Mesendoderm (in vitro differentiated cells): ENCODE measurements at regions not wholly inside any gene's neighbourhood (a gene's known extent, or its start where the extent isn't known, plus 50 kb on each side); places are given as distances from the start of the nearest gene placed in this dataset.
"Not testable (repeated sequence)": the region's sequence is repeated elsewhere in the genome, so short reads cannot be mapped to it uniquely, and the experiment has no call there.

Experiments
- DNase-seq: peaks from one replicate; pipeline ENCODE4 v3.0.0; 2013
- H2AK5ac ChIP-seq: 2 replicates; pipeline ENCODE4 v1.6.1; 2013; ENCODE audit warnings: low read length, inconsistent platforms
- H2BK120ac ChIP-seq: 2 replicates; pipeline ENCODE4 v1.6.1; 2013; ENCODE audit warnings: low read depth, mild to moderate bottlenecking, low read length, moderate library complexity, mixed read lengths
- H2BK15ac ChIP-seq: replicated peaks from 2 replicates; pipeline ENCODE4 v1.6.1; 2013; ENCODE audit warnings: low read depth, mild to moderate bottlenecking, moderate library complexity
- H2BK5ac ChIP-seq: 2 replicates; pipeline ENCODE4 v1.6.1; 2013; ENCODE audit warnings: low read length, inconsistent platforms
- H3K18ac ChIP-seq: 2 replicates; pipeline ENCODE4 v1.6.1; 2013; ENCODE audit warnings: mild to moderate bottlenecking, low read length, mixed read lengths
- H3K23ac ChIP-seq: one replicate; pipeline ENCODE4 v1.6.1; 2013; ENCODE audit warnings: low read length
- H3K27ac ChIP-seq: 2 replicates; pipeline ENCODE4 v1.5.1; 2013; ENCODE audit warnings: low read depth, mild to moderate bottlenecking, inconsistent platforms, low read length, moderate library complexity
- H3K27me3 ChIP-seq: 2 replicates; pipeline ENCODE4 v1.6.1; 2013; ENCODE audit warnings: low read length, control low read depth, mild to moderate bottlenecking, inconsistent platforms; ENCODE audit not compliant: insufficient read depth, poor library complexity
- H3K36me3 ChIP-seq: 2 replicates; pipeline ENCODE4 v1.6.1; 2013; ENCODE audit warnings: low read length, inconsistent platforms; ENCODE audit not compliant: control insufficient read depth, insufficient read depth
- H3K4ac ChIP-seq: one replicate; pipeline ENCODE4 v1.6.1; 2013; ENCODE audit warnings: low read depth, mild to moderate bottlenecking, low read length, moderate library complexity
- H3K4me1 ChIP-seq: 2 replicates; pipeline ENCODE4 v1.6.1; 2013; ENCODE audit warnings: low read depth, low read length, inconsistent platforms; ENCODE audit not compliant: control insufficient read depth
- H3K4me2 ChIP-seq: 2 replicates; pipeline ENCODE4 v1.6.1; 2013; ENCODE audit warnings: low read length
- H3K4me3 ChIP-seq: 2 replicates; pipeline ENCODE4 v1.5.1; 2013; ENCODE audit warnings: mild to moderate bottlenecking, low read length
- H3K56ac ChIP-seq: one replicate; pipeline ENCODE4 v1.6.1; 2013; ENCODE audit warnings: low read length
- H3K79me1 ChIP-seq: 2 replicates; pipeline ENCODE4 v1.6.1; 2013; ENCODE audit warnings: low read length, inconsistent platforms
- H3K79me2 ChIP-seq: 2 replicates; pipeline ENCODE4 v1.6.1; 2013; ENCODE audit warnings: mild to moderate bottlenecking, low read length; ENCODE audit not compliant: control insufficient read depth, insufficient read depth
- H3K9ac ChIP-seq: 2 replicates; pipeline ENCODE4 v1.6.1; 2013; ENCODE audit warnings: low read length, inconsistent platforms
- H4K5ac ChIP-seq: one replicate; pipeline ENCODE4 v1.6.1; 2013; ENCODE audit warnings: low read length
- H4K8ac ChIP-seq: one replicate; pipeline ENCODE4 v1.6.1; 2013; ENCODE audit warnings: low read depth, mild to moderate bottlenecking, control low read depth, low read length, moderate library complexity
- WGBS: extraction: QIAGEN DNeasy Blood & Tissue Kit; methylation state at CpG from one replicate; pipeline ENCODE4 v1.1.7; 2013; ENCODE audit warnings: low lambda C conversion rate, missing lambda C conversion rate; ENCODE audit not compliant: insufficient coverage; ENCODE audit errors: extremely low coverage; 5-methylcytosine and 5-hydroxymethylcytosine counted together

DNA sequence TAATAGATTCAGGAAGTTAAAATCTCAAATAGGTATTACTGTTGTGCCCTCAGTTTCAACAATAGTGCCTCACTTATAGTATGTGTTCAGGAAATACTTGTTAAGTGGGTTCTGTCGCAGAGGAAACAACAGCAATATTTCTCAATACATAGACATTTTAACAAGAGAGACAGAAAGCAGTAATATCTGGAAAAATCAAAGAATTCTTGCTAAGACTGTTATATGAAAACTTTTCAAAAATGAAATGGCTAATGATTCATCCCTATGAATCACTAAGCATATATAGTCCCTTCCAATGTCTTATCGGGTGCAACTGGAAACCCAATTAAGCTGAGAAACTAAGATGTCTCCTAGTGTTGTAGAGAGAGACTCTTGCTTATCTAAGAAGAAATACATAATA lies 668.9 kb downstream of the TFAP2A start:
- Histone ChIP-seq H4K5ac (no peak overlapping the region), H3K79me2 (no peaks in the 10 kb centered on the region), H3K9ac (no peak overlapping the region), H3K18ac (no peak overlapping the region), H3K4me2 (no peak overlapping the region), H3K23ac (no peak overlapping the region), H2BK15ac (no peak overlapping the region), H2AK5ac (no peak overlapping the region), H3K4me1 (no peaks in the 10 kb centered on the region), H3K56ac (no peak overlapping the region), H3K4ac (no peak overlapping the region), H3K79me1 (no peaks in the 10 kb centered on the region), H3K4me3 (no peak overlapping the region), H4K8ac (no peak overlapping the region), H3K27ac (no peak overlapping the region), H3K36me3 (no peaks in the 10 kb centered on the region), H3K27me3 (no peaks in the 10 kb centered on the region), H2BK5ac (no peak overlapping the region), H2BK120ac (no peak overlapping the region)
- no CpG with 5 or more reads among the region's 2 CpGs for WGBS
- no peak for DNase-seq

DNA sequence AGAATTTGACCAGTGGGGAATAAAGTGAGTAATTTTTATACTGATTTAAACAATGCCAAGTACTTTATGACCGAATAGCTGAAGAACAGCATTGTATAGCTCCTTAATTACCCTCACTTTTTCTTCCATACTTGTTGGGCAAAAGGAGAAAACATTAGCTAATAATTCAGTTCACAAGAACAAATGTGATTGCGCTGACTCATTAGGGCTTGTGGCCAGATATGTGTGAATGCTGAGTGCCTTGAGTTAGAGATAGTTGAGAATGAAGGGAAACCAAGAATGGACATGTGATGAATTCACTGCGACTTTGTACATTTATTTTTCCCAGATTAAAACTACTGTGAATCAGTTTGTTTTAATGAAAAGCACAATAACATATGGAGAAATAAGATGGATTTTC lies 669.4 kb downstream of the TFAP2A start:
- H3K4me1 ChIP-seq = no peaks in the 10 kb centered on the region
- DNase-seq = no peak
- no peak overlapping the region for H2BK120ac ChIP-seq
- no peak overlapping the region for H4K5ac ChIP-seq
- H3K9ac ChIP-seq = no peak overlapping the region
- H3K56ac ChIP-seq = no peak overlapping the region
- no peak overlapping the region for H3K4ac ChIP-seq
- no peak overlapping the region for H3K18ac ChIP-seq
- no CpG with 5 or more reads among the region's 3 CpGs for WGBS
- no peaks in the 10 kb centered on the region for H3K79me1 ChIP-seq
- H3K4me3 ChIP-seq = no peak overlapping the region
- no peak overlapping the region for H2AK5ac ChIP-seq
- no peak overlapping the region for H2BK5ac ChIP-seq
- H3K23ac ChIP-seq = no peak overlapping the region
- H3K4me2 ChIP-seq = no peak overlapping the region
- H2BK15ac ChIP-seq = no peak overlapping the region
- no peak overlapping the region for H3K27ac ChIP-seq
- no peak overlapping the region for H4K8ac ChIP-seq
- H3K36me3 ChIP-seq = no peaks in the 10 kb centered on the region
- no peaks in the 10 kb centered on the region for H3K79me2 ChIP-seq
- no peaks in the 10 kb centered on the region for H3K27me3 ChIP-seq

DNA sequence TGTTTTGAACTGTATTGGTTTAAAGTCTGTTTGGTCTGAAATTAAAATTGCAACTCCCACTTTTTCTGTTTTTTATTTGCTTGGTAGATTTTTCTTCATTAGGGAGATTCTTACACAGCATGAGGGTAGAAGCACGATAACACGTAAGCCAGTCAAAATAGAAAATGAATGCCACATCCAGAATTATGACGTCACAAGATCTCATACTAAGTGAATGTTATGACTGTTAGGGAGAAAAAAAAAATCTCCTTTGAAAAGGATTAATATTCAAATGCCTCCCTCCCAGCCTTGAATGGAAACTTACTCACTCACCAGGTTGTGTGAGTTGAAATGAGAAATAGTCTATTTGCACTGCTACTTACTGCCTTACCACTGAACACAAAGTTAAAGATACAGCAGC lies 670.8 kb downstream of the TFAP2A start:
- Histone ChIP-seq H3K56ac (no peak overlapping the region), H3K79me2 (no peaks in the 10 kb centered on the region), H3K4ac (no peak overlapping the region), H3K27ac (no peak overlapping the region), H4K8ac (no peak overlapping the region), H3K4me3 (no peak overlapping the region), H3K4me1 (no peaks in the 10 kb centered on the region), H3K36me3 (no peaks in the 10 kb centered on the region), H3K18ac (no peak overlapping the region), H3K9ac (no peak overlapping the region), H2BK120ac (no peak overlapping the region), H2BK15ac (no peak overlapping the region), H3K23ac (no peak overlapping the region), H2AK5ac (no peak overlapping the region), H4K5ac (no peak overlapping the region), H3K27me3 (no peaks in the 10 kb centered on the region), H2BK5ac (no peak overlapping the region), H3K79me1 (no peaks in the 10 kb centered on the region), H3K4me2 (no peak overlapping the region)
- no CpG with 5 or more reads among the region's 3 CpGs for WGBS
- DNase-seq = no peak

DNA sequence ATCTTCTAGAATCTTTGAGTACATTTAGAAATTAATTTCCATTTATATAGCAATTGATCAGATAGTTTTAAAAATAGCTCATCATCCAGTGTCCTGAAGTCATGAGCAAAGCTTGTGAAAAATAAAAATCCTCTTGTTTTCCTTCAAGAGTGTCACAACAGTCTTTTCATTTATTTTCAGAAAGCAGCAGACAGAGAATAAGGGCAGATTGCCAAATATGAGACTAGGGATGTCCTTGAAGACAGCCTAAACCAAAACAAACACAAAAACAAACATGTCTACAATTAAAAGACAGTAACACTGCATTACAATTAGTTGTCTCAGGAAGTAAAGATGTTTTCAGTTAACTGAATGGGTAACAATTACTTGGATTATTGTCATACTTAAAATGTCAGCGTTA lies 682.8 kb downstream of the TFAP2A start:
- Histone ChIP-seq H3K79me2 (no peaks in the 10 kb centered on the region), H3K36me3 (no peaks in the 10 kb centered on the region), H3K23ac (no peak overlapping the region), H2AK5ac (no peak overlapping the region), H3K4me2 (no peak overlapping the region), H3K9ac (no peak overlapping the region), H3K27ac (no peak overlapping the region), H3K27me3 (no peaks in the 10 kb centered on the region), H2BK5ac (no peak overlapping the region), H4K8ac (no peak overlapping the region), H2BK120ac (no peak overlapping the region), H3K79me1 (no peaks in the 10 kb centered on the region), H3K4me3 (no peak overlapping the region), H3K4me1 (no peaks in the 10 kb centered on the region), H3K56ac (no peak overlapping the region), H3K4ac (no peak overlapping the region), H3K18ac (no peak overlapping the region), H2BK15ac (no peak overlapping the region), H4K5ac (no peak overlapping the region)
- DNase-seq = no peak
- no CpG with 5 or more reads among the region's 1 CpG for WGBS

DNA sequence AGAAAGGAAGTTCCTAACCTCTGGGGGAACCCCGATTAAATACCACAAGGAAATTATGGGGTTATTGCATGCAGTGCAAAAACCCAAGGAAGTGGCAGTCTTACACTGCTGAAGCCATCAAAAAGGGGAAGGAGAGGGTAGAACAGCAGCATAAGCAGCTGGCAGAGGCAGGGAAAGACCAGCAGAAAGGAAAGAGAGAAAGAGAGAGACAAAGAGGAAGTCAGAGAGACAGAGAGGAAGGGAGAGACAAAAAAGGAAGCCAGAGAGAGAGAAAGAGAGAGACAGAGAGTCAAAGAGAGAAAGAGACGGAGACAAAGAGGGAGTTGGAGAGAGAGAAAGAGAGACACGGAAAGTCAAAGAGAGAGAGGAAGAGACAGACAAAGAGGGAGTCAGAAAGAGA lies 689.1 kb downstream of the TFAP2A start:
- H3K4me2 ChIP-seq, H2BK15ac ChIP-seq, H2AK5ac ChIP-seq, H2BK120ac ChIP-seq, H3K4ac ChIP-seq, H3K9ac ChIP-seq, H3K4me1 ChIP-seq, H3K79me2 ChIP-seq, H3K56ac ChIP-seq, H2BK5ac ChIP-seq, H3K79me1 ChIP-seq, H3K23ac ChIP-seq, DNase-seq, H4K8ac ChIP-seq, H3K4me3 ChIP-seq, H3K18ac ChIP-seq, H3K36me3 ChIP-seq, H3K27me3 ChIP-seq, H4K5ac ChIP-seq, H3K27ac ChIP-seq: not testable (repeated sequence)
- no CpG with 5 or more reads among the region's 3 CpGs for WGBS

DNA sequence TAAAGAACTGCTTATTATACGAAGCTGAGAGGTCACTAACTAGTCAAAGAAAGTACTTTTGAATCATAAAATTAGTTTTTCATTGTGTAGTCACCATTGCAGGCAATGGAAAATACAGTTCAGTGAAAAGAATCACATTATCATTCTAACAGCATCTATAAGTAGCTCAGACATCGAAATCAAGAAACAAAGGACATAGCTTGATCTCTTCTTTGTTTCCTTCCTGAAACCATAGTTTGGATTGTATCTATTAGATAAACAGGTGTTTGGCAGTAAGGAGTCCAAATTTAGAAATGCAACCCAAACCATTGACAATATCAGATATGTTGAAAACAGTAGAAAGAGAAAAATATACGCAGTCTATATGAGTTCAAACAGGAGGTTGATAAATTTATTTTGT lies 697.3 kb downstream of the TFAP2A start:
- Histone ChIP-seq H3K27ac (no peak overlapping the region), H3K9ac (no peak overlapping the region), H3K79me2 (no peaks in the 10 kb centered on the region), H3K18ac (no peak overlapping the region), H4K8ac (no peak overlapping the region), H3K4me1 (no peaks in the 10 kb centered on the region), H3K27me3 (no peaks in the 10 kb centered on the region), H3K4me2 (no peak overlapping the region), H2BK15ac (no peak overlapping the region), H3K79me1 (no peaks in the 10 kb centered on the region), H2BK5ac (no peak overlapping the region), H3K56ac (no peak overlapping the region), H3K4me3 (no peak overlapping the region), H2AK5ac (no peak overlapping the region), H3K4ac (no peak overlapping the region), H3K23ac (no peak overlapping the region), H3K36me3 (no peaks in the 10 kb centered on the region), H4K5ac (no peak overlapping the region), H2BK120ac (no peak overlapping the region)
- no peak for DNase-seq
- WGBS = no CpG with 5 or more reads among the region's 3 CpGs
